PC-3 (cell line): ENCODE measurements at regions not wholly inside any gene's neighbourhood (a gene's known extent, or its start where the extent isn't known, plus 50 kb on each side); places are given as distances from the start of the nearest gene placed in this dataset.

Experiments used
- ATAC-seq: fragments of 200-7000 bp; cut with Tn5 transposase; 2 replicates; pipeline ENCODE4 v1.9.1; 2020; ENCODE audit warnings: mild to moderate bottlenecking, moderate library complexity
- BruUV-seq: library from RNA; stranded (reverse); fragments of 400-500 nt; replicated peaks from 2 replicates; lab custom pipeline; 2021; lab: Mats Ljungman, UMichigan
- CTCF ChIA-PET: fragments of 300-600 bp; sonication (Branson Sonifier 250); formaldehyde crosslinking; loops from one replicate; lab custom pipeline; 2022; ENCODE audit warnings: antibody characterized with exemption; lab: Charles Lee
- POLR2A ChIA-PET: fragments of 300-600 bp; sonication (Branson Sonifier 250); formaldehyde crosslinking; loops from one replicate; lab custom pipeline; 2022; ENCODE audit warnings: antibody characterized with exemption; ENCODE audit not compliant: unreplicated experiment; lab: Charles Lee
- DNase-seq: peaks from one replicate; pipeline ENCODE4 v3.0.0-alpha.2; 2015
- H2AFZ ChIP-seq: fragments of 300-600 bp; sonication (generic); 2 replicates; pipeline ENCODE4 v1.6.0; 2016; ENCODE audit warnings: antibody characterized with exemption, low read length
- H3F3A ChIP-seq: fragments of 300-600 bp; sonication (generic); one replicate; pipeline ENCODE4 v1.6.0; 2017; ENCODE audit warnings: antibody characterized with exemption, low read length, control low read depth, mild to moderate bottlenecking; ENCODE audit not compliant: unreplicated experiment
- H3K27ac ChIP-seq: fragments of 300-600 bp; sonication (generic); 2 replicates; pipeline ENCODE4 v1.5.1; 2016; ENCODE audit warnings: mild to moderate bottlenecking, low read length
- H3K27me3 ChIP-seq: fragments of 300-600 bp; sonication (generic); 2 replicates; pipeline ENCODE4 v1.6.1; 2016; ENCODE audit warnings: low read length, mixed read lengths
- H3K36me3 ChIP-seq: fragments of 300-600 bp; sonication (generic); 2 replicates; pipeline ENCODE4 v1.6.1; 2016; ENCODE audit warnings: low read depth, mixed run types, low read length, mixed read lengths
- H3K4me1 ChIP-seq: fragments of 300-600 bp; sonication (generic); 2 replicates; pipeline ENCODE4 v1.5.1; 2016; ENCODE audit warnings: low read length; ENCODE audit not compliant: insufficient read depth
- H3K4me2 ChIP-seq: fragments of 300-600 bp; sonication (generic); 2 replicates; pipeline ENCODE4 v1.6.0; 2016; ENCODE audit warnings: low read length
- H3K4me3 ChIP-seq: fragments of 300-600 bp; sonication (generic); 2 replicates; pipeline ENCODE4 v1.5.1; 2016; ENCODE audit warnings: mild to moderate bottlenecking, low read length, mixed read lengths
- H3K79me2 ChIP-seq: fragments of 300-600 bp; sonication (generic); 2 replicates; pipeline ENCODE4 v1.6.1; 2017; ENCODE audit warnings: low read length, mixed read lengths
- H3K9ac ChIP-seq: fragments of 300-600 bp; sonication (generic); 2 replicates; pipeline ENCODE4 v1.6.0; 2016; ENCODE audit warnings: mild to moderate bottlenecking, low read length
- H3K9me2 ChIP-seq: fragments of 300-600 bp; sonication (generic); replicated peaks from 2 replicates; pipeline ENCODE4 v1.6.1; 2016; ENCODE audit warnings: mixed run types, low read length, mixed read lengths
- H3K9me3 ChIP-seq: fragments of 300-600 bp; sonication (generic); 2 replicates; pipeline ENCODE4 v1.6.1; 2016; ENCODE audit warnings: low read length, mixed read lengths
- H4K20me1 ChIP-seq: fragments of 300-600 bp; sonication (generic); 2 replicates; pipeline ENCODE4 v1.6.1; 2016; ENCODE audit warnings: low read length, mixed read lengths
- CTCF ChIP-seq: fragments of 300-600 bp; sonication (generic); conservative IDR thresholded peaks from 2 replicates; pipeline ENCODE4 v1.5.1; 2017; ENCODE audit warnings: antibody characterized with exemption, low read depth, mild to moderate bottlenecking, low read length
- EZH2 ChIP-seq: fragments of 300-600 bp; sonication (generic); IDR thresholded peaks from one replicate; pipeline ENCODE4 v1.6.1; 2017; ENCODE audit warnings: antibody characterized with exemption, mild to moderate bottlenecking, low read length; ENCODE audit not compliant: unreplicated experiment
- EZH2phosphoT487 ChIP-seq: fragments of 300-600 bp; sonication (generic); IDR thresholded peaks from 2 replicates; pipeline ENCODE4 v1.6.1; 2018; ENCODE audit warnings: mild to moderate bottlenecking, antibody characterized with exemption, low read length, borderline replicate concordance
- intact Hi-C: fragments of 100-400 bp; cut with micrococcal nuclease; formaldehyde crosslinking; loops from 2 replicates; pipeline ENCODE4 v1.9.0; 2023

GRCh38 chr20:41738604-41739206, 120.5 kb upstream of the CHD6 start:
- Histone ChIP-seq H2AFZ (0 out of 2 replicates have a peak overlapping the region, but pooled peaks have one; percentile 25), H3F3A (no peaks in the 10 kb centered on the region), H3K36me3 (no peaks in the 10 kb centered on the region), H4K20me1 (no peaks in the 10 kb centered on the region), H3K4me2 (no peak overlapping the region), H3K4me3 (no peak overlapping the region), H3K9me3 (no peaks in the 10 kb centered on the region), H3K4me1 (no peaks in the 10 kb centered on the region), H3K9me2 (no peaks in the 10 kb centered on the region), H3K79me2 (no peaks in the 10 kb centered on the region), H3K27ac (no peak overlapping the region), H3K27me3 (0 out of 2 replicates have a peak, but pooled peaks cover 4% of the 10 kb centered on the region), H3K9ac (no peak overlapping the region)
- ATAC-seq: peak; percentile 91
- ChIA-PET POLR2A (no interaction called here), CTCF (interaction anchor here (0.6 to 0.9 kb wide), 3 partner anchors 590 to 1449 kb away, joined by 3 to 4 read pairs (median 3); no protein-coding TSS in a partner anchor)
- peak; percentile 66 for DNase-seq
- no TSS peak for BruUV-seq
- TF ChIP-seq CTCF (peak; percentile 95), EZH2 (no peak), EZH2phosphoT487 (no peak)
- intact Hi-C loops: no loop called here

- no peaks in the 10 kb centered on the region for H3K27me3 ChIP-seq
- no peak for DNase-seq
- intact Hi-C loops: no loop called here
- no peaks in the 10 kb centered on the region for H3K36me3 ChIP-seq
- H2AFZ ChIP-seq: no peak overlapping the region
- ChIA-PET CTCF (no interaction called here), POLR2A (no interaction called here)
- no peak overlapping the region for H3K4me3 ChIP-seq
- no peak for TF ChIP-seq CTCF
- no peak for TF ChIP-seq EZH2
- TF ChIP-seq EZH2phosphoT487: no peak
- no peaks in the 10 kb centered on the region for H3K9me3 ChIP-seq
- H3K4me2 ChIP-seq: no peak overlapping the region
- H3K79me2 ChIP-seq: no peaks in the 10 kb centered on the region
- H4K20me1 ChIP-seq: no peaks in the 10 kb centered on the region
- H3K9ac ChIP-seq: no peak overlapping the region
- no peaks in the 10 kb centered on the region for H3K9me2 ChIP-seq
- no peaks in the 10 kb centered on the region for H3F3A ChIP-seq
- no peaks in the 10 kb centered on the region for H3K4me1 ChIP-seq
- no peak for ATAC-seq
- no TSS peak for BruUV-seq
- no peak overlapping the region for H3K27ac ChIP-seq
These were observed 117.8 kb upstream of the CHD6 start for GRCh38 chr20:41735949-41736348.

GRCh38 chr20:41734506-41734945, 116.3 kb upstream of the CHD6 start:
- Histone ChIP-seq H3F3A (no peaks in the 10 kb centered on the region), H3K4me3 (no peak overlapping the region), H3K4me2 (no peak overlapping the region), H3K27ac (no peak overlapping the region), H3K4me1 (no peaks in the 10 kb centered on the region), H3K79me2 (no peaks in the 10 kb centered on the region), H4K20me1 (no peaks in the 10 kb centered on the region), H3K9me2 (no peaks in the 10 kb centered on the region), H3K36me3 (no peaks in the 10 kb centered on the region), H3K27me3 (no peaks in the 10 kb centered on the region), H3K9me3 (no peaks in the 10 kb centered on the region), H2AFZ (no peak overlapping the region), H3K9ac (no peak overlapping the region)
- TF ChIP-seq CTCF (peak; percentile 87), EZH2 (no peak)
- intact Hi-C loops: no loop called here
- ATAC-seq: peak; percentile 77
- ChIA-PET POLR2A (no interaction called here), CTCF (interaction anchor here (0.5 kb wide), 1 partner anchor 42 kb away, joined by 3 read pairs; no protein-coding TSS in a partner anchor)
- DNase-seq: peak; percentile 68
- BruUV-seq: no TSS peak
